ENCODE measurements at regions not wholly inside any gene's neighbourhood (a gene's known extent, or its start where the extent isn't known, plus 50 kb on each side); places are given as distances from the start of the nearest gene placed in this dataset.
"Not testable (repeated sequence)": the region's sequence is repeated elsewhere in the genome, so short reads cannot be mapped to it uniquely, and the experiment has no call there.

GRCh38 chr4:175309041-175309440, 390.9 kb downstream of the ADAM29 start:
- Mint-ChIP-seq H3K4me1 (ENCODE audit: low read depth) (no peaks in the 10 kb centered on the region), H3K27ac (no peak overlapping the region), H3K9me3 (peaks cover 0 to 4% of the 10 kb centered on the region in 2 donors), H3K4me3 (no peak overlapping the region), H3K36me3 (ENCODE audit: insufficient read depth in 2 of 2) (no peaks in the 10 kb centered on the region), H3K27me3 (ENCODE audit: low read depth) (no peaks in the 10 kb centered on the region)
- ATAC-seq (replicated peaks in 1 of 2) (no peak), DNase-seq (no peak)

GRCh38 chr4:175325230-175325629, 407.1 kb downstream of the ADAM29 start:
- H3K27me3 Mint-ChIP-seq (ENCODE audit: low read depth): no peaks in the 10 kb centered on the region
- no peaks in the 10 kb centered on the region for H3K4me1 Mint-ChIP-seq (ENCODE audit: low read depth)
- ATAC-seq (replicated peaks in 1 of 2): no peak
- H3K9me3 Mint-ChIP-seq: peaks cover 2 to 9% of the 10 kb centered on the region in 2 donors
- no peak overlapping the region for H3K27ac Mint-ChIP-seq
- H3K36me3 Mint-ChIP-seq (ENCODE audit: insufficient read depth in 2 of 2): no peaks in the 10 kb centered on the region
- DNase-seq: no peak
- H3K4me3 Mint-ChIP-seq: no peak overlapping the region

GRCh38 chr4:175326796-175327195, 408.6 kb downstream of the ADAM29 start:
- Mint-ChIP-seq H3K36me3 (ENCODE audit: insufficient read depth in 2 of 2) (no peaks in the 10 kb centered on the region), H3K27ac (no peak overlapping the region), H3K4me3 (no peak overlapping the region), H3K27me3 (ENCODE audit: low read depth) (no peaks in the 10 kb centered on the region), H3K9me3 (peaks cover under 1 to 14% of the 10 kb centered on the region in 2 donors), H3K4me1 (ENCODE audit: low read depth) (no peaks in the 10 kb centered on the region)
- DNase-seq (no peak), ATAC-seq (replicated peaks in 1 of 2) (no peak)

- DNase-seq (no peak), ATAC-seq (replicated peaks in 1 of 2) (no peak)
- Mint-ChIP-seq H3K4me1 (ENCODE audit: low read depth) (no peaks in the 10 kb centered on the region), H3K9me3 (peaks cover 1 to 8% of the 10 kb centered on the region in 2 donors), H3K27ac (no peak overlapping the region), H3K4me3 (no peak overlapping the region), H3K36me3 (ENCODE audit: insufficient read depth in 2 of 2) (no peaks in the 10 kb centered on the region), H3K27me3 (ENCODE audit: low read depth) (no peaks in the 10 kb centered on the region)
These were observed 412.1 kb downstream of the ADAM29 start for GRCh38 chr4:175330236-175330635.

- no peak for ATAC-seq (replicated peaks in 1 of 2)
- no peak for DNase-seq
- H3K27me3 Mint-ChIP-seq (ENCODE audit: low read depth): no peaks in the 10 kb centered on the region
- H3K4me3 Mint-ChIP-seq: no peak overlapping the region
- H3K4me1 Mint-ChIP-seq (ENCODE audit: low read depth): no peaks in the 10 kb centered on the region
- H3K36me3 Mint-ChIP-seq (ENCODE audit: insufficient read depth in 2 of 2): no peaks in the 10 kb centered on the region
- peaks cover 1 to 8% of the 10 kb centered on the region in 2 donors for H3K9me3 Mint-ChIP-seq
- no peak overlapping the region for H3K27ac Mint-ChIP-seq
These were observed 412.5 kb downstream of the ADAM29 start for GRCh38 chr4:175330652-175331051.

GRCh38 chr4:175335331-175335730, 417.2 kb downstream of the ADAM29 start:
- Mint-ChIP-seq H3K36me3 (ENCODE audit: insufficient read depth in 2 of 2) (no peaks in the 10 kb centered on the region), H3K27me3 (ENCODE audit: low read depth) (no peaks in the 10 kb centered on the region), H3K27ac (no peak overlapping the region), H3K9me3 (peaks cover 1 to 7% of the 10 kb centered on the region in 2 donors), H3K4me1 (ENCODE audit: low read depth) (no peaks in the 10 kb centered on the region), H3K4me3 (no peak overlapping the region)
- ATAC-seq (replicated peaks in 1 of 2): no peak
- no peak for DNase-seq

- not testable (repeated sequence) for H3K27me3 Mint-ChIP-seq (ENCODE audit: low read depth); DNase-seq; H3K27ac Mint-ChIP-seq; H3K4me1 Mint-ChIP-seq (ENCODE audit: low read depth); H3K4me3 Mint-ChIP-seq; H3K9me3 Mint-ChIP-seq; H3K36me3 Mint-ChIP-seq (ENCODE audit: insufficient read depth in 2 of 2); ATAC-seq (replicated peaks in 1 of 2)
These were observed 418.4 kb downstream of the ADAM29 start for GRCh38 chr4:175336570-175336969.

GRCh38 chr4:175339100-175339707, 421.0 kb downstream of the ADAM29 start:
- H3K4me1 Mint-ChIP-seq (ENCODE audit: low read depth): no peaks in the 10 kb centered on the region

GRCh38 chr4:175341203-175341755, 423.1 kb downstream of the ADAM29 start:
- peaks cover 1 to 4% of the 10 kb centered on the region in 2 donors for H3K36me3 Mint-ChIP-seq (ENCODE audit: insufficient read depth in 2 of 2)
- H3K4me1 Mint-ChIP-seq (ENCODE audit: low read depth): no peaks in the 10 kb centered on the region
- H3K9me3 Mint-ChIP-seq: peaks cover 8 to 11% of the 10 kb centered on the region in 2 donors
- H3K27me3 Mint-ChIP-seq (ENCODE audit: low read depth): no peaks in the 10 kb centered on the region
- no peak overlapping the region for H3K4me3 Mint-ChIP-seq
- H3K27ac Mint-ChIP-seq: no peak overlapping the region
- ATAC-seq (replicated peaks in 1 of 2): no peak
- no peak for DNase-seq

More at GRCh38 chr4:175339100-175339707, 421.0 kb downstream of the ADAM29 start:
- Mint-ChIP-seq H3K36me3 (ENCODE audit: insufficient read depth in 2 of 2) (peaks cover 0 to 3% of the 10 kb centered on the region in 2 donors), H3K4me3 (no peak overlapping the region), H3K27me3 (ENCODE audit: low read depth) (no peaks in the 10 kb centered on the region), H3K27ac (no peak overlapping the region), H3K9me3 (peaks cover 5 to 10% of the 10 kb centered on the region in 2 donors)
- DNase-seq (no peak), ATAC-seq (replicated peaks in 1 of 2) (no peak)

- Mint-ChIP-seq H3K36me3 (ENCODE audit: insufficient read depth in 2 of 2) (peaks cover 1 to 4% of the 10 kb centered on the region in 2 donors), H3K27ac (no peak overlapping the region), H3K9me3 (peaks cover 10 to 13% of the 10 kb centered on the region in 2 donors), H3K4me3 (no peak overlapping the region), H3K27me3 (ENCODE audit: low read depth) (no peaks in the 10 kb centered on the region), H3K4me1 (ENCODE audit: low read depth) (no peaks in the 10 kb centered on the region)
- DNase-seq (no peak), ATAC-seq (replicated peaks in 1 of 2) (no peak)
These were observed 428.2 kb downstream of the ADAM29 start for GRCh38 chr4:175346376-175346775.

GRCh38 chr4:175350246-175350645, 432.1 kb downstream of the ADAM29 start:
- Mint-ChIP-seq H3K9me3 (peaks cover 5 to 12% of the 10 kb centered on the region in 2 donors), H3K27ac (no peak overlapping the region), H3K36me3 (ENCODE audit: insufficient read depth in 2 of 2) (peaks cover 0 to 1% of the 10 kb centered on the region in 2 donors), H3K4me3 (no peak overlapping the region), H3K27me3 (ENCODE audit: low read depth) (no peaks in the 10 kb centered on the region), H3K4me1 (ENCODE audit: low read depth) (no peaks in the 10 kb centered on the region)
- DNase-seq: no peak
- no peak for ATAC-seq (replicated peaks in 1 of 2)

GRCh38 chr4:175351473-175351872, 433.3 kb downstream of the ADAM29 start:
- Mint-ChIP-seq H3K36me3 (ENCODE audit: insufficient read depth in 2 of 2) (no peaks in the 10 kb centered on the region), H3K9me3 (peaks cover 5 to 14% of the 10 kb centered on the region in 2 donors), H3K27ac (no peak overlapping the region), H3K4me3 (no peak overlapping the region), H3K27me3 (ENCODE audit: low read depth) (no peaks in the 10 kb centered on the region), H3K4me1 (ENCODE audit: low read depth) (no peaks in the 10 kb centered on the region)
- no peak for DNase-seq
- ATAC-seq (replicated peaks in 1 of 2): no peak

- H3K27ac Mint-ChIP-seq: no peak overlapping the region
- peaks cover 0 to 1% of the 10 kb centered on the region in 2 donors for H3K9me3 Mint-ChIP-seq
- no peak overlapping the region for H3K4me3 Mint-ChIP-seq
- no peak for DNase-seq
- no peaks in the 10 kb centered on the region for H3K27me3 Mint-ChIP-seq (ENCODE audit: low read depth)
- no peaks in the 10 kb centered on the region for H3K36me3 Mint-ChIP-seq (ENCODE audit: insufficient read depth in 2 of 2)
- H3K4me1 Mint-ChIP-seq (ENCODE audit: low read depth): no peaks in the 10 kb centered on the region
- ATAC-seq (replicated peaks in 1 of 2): no peak
These were observed 443.0 kb downstream of the GPM6A start for GRCh38 chr4:175369087-175369486.

- no peak overlapping the region for H3K4me3 Mint-ChIP-seq
- no peak overlapping the region for H3K27ac Mint-ChIP-seq
- H3K27me3 Mint-ChIP-seq (ENCODE audit: low read depth): no peaks in the 10 kb centered on the region
- DNase-seq (no peak), ATAC-seq (replicated peaks in 1 of 2) (no peak)
- no peaks in the 10 kb centered on the region for H3K4me1 Mint-ChIP-seq (ENCODE audit: low read depth)
- H3K36me3 Mint-ChIP-seq (ENCODE audit: insufficient read depth in 2 of 2): no peaks in the 10 kb centered on the region
- no peaks in the 10 kb centered on the region for H3K9me3 Mint-ChIP-seq
These were observed 441.0 kb downstream of the GPM6A start for GRCh38 chr4:175371091-175371490.
